Testis (tissue), 2 donors: ENCODE measurements at regions not wholly inside any gene's neighbourhood (a gene's known extent, or its start where the extent isn't known, plus 50 kb on each side); places are given as distances from the start of the nearest gene placed in this dataset.

Source experiments
- POLR2A ChIP-seq: fragments of 450-650 bp; IDR thresholded peaks from one replicate; pipeline ENCODE4 v1.6.1; 2017; ENCODE audit warnings: antibody characterized with exemption, mild to moderate bottlenecking, moderate library complexity
- TF ChIP-seq, protein P1 (sequence below), 3 experiments: fragments of 450-650 bp in 2 of 3; fragments of 200-600 bp in 1 of 3; sonication (generic) in 1 of 3; IDR thresholded peaks; one replicate each; pipeline ENCODE4 v1.5.1; 2016 to 2019; ENCODE audit warnings: antibody characterized with exemption in 3 of 3, mild to moderate bottlenecking in 2 of 3, moderate library complexity in 1 of 3

DNA sequence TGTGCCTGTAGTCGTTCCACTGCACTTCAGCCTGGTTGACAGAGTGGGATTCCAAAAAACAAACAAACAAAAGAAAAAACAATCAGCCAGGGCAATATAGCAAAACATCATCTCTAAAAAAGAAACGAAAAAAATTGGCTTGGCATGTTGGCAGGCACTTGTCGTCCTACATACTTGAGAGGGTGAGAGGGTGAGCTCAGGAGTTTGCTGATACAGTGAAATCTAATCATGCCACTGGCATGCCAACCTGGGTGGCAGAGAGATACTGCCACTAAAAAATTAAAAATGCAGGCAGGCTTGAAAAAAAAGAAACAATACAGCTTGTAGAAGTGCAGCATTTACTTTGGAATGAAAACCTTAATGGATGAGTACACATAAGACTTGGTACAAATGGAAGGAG is 282.9 kb upstream of the RGPD4 start:
- TF ChIP-seq, protein P1, sequence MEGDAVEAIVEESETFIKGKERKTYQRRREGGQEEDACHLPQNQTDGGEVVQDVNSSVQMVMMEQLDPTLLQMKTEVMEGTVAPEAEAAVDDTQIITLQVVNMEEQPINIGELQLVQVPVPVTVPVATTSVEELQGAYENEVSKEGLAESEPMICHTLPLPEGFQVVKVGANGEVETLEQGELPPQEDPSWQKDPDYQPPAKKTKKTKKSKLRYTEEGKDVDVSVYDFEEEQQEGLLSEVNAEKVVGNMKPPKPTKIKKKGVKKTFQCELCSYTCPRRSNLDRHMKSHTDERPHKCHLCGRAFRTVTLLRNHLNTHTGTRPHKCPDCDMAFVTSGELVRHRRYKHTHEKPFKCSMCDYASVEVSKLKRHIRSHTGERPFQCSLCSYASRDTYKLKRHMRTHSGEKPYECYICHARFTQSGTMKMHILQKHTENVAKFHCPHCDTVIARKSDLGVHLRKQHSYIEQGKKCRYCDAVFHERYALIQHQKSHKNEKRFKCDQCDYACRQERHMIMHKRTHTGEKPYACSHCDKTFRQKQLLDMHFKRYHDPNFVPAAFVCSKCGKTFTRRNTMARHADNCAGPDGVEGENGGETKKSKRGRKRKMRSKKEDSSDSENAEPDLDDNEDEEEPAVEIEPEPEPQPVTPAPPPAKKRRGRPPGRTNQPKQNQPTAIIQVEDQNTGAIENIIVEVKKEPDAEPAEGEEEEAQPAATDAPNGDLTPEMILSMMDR (IDR thresholded peaks at IDR 0.05), result no peak
- no peak for TF ChIP-seq POLR2A
